ENCODE measurements at regions not wholly inside any gene's neighbourhood (a gene's known extent, or its start where the extent isn't known, plus 50 kb on each side); places are given as distances from the start of the nearest gene placed in this dataset.
A peak's percentile ranks its signal among the peaks of the same experiment; 100 is the strongest.

DNA sequence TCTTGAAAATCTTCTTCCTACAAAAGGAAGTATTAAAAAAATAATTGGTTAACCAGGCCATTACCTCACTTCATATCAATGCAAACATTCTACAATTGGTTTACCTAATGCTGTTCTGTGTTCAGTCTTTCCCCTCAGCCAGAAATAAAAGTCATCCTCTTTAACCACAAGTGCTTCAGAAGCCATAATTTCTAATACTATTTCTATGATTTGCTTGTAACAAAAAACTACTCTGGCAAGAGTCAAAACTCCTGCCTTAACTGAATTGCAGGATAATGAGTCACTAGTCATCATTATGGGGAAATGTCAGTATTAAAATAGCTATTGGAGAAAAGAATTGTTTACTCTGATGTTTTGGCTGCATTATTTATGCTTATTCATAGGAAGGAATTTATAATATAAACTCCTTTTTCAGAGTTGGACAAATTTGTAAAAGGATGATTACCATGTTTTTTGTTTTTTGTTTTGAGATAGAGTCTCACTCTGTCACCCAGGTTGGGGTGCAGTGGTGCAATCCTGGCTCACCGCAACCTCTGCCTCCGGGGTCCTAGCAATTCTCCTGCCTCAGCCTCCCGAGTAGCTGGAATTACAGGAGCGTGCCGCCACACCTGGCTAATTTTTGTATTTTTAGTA is 55.5 kb upstream of the ODAD2 start:
- DNase-seq, result peak; percentile 3

DNA sequence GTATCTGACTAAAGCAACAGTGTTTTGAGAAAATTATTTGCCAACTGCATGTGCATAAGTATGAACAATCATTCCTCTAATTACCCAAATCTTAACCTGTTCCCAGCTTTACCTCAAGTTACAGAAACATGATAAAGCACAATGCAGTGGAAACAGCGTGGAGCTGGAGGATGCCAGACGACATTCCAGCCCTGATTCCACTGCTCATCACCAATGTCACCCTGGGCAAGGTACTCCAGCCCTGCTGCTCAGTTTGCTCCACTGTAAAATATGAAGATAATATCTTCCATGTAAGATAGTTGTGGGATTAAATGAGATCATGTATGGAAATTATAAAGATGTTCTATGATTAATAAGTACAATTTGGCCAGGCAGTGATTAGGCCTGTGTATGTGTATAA is 50.4 kb upstream of the ODAD2 start:
- DNase-seq, result no peak
